GM19372 (cell line): ENCODE measurements at regions not wholly inside any gene's neighbourhood (a gene's known extent, or its start where the extent isn't known, plus 50 kb on each side); places are given as distances from the start of the nearest gene placed in this dataset.

Experiments
- ATAC-seq: cut with Tn5 transposase; IDR thresholded peaks from one replicate; pipeline ENCODE4 v1.9.1; 2021; ENCODE audit warnings: mild to moderate bottlenecking, low read depth, moderate library complexity; ENCODE audit not compliant: unreplicated experiment

GRCh38 chr9:75824816-75825568 lies 65.5 kb upstream of the PCSK5 start:
- no peak for ATAC-seq

GRCh38 chr9:75826314-75826713 lies 64.2 kb upstream of the PCSK5 start:
- ATAC-seq: no peak

GRCh38 chr9:75830303-75830702 lies 60.2 kb upstream of the PCSK5 start:
- no peak for ATAC-seq

- ATAC-seq: no peak
These were observed 56.7 kb upstream of the PCSK5 start for GRCh38 chr9:75833778-75834177.

- ATAC-seq: no peak
These were observed 55.6 kb upstream of the PCSK5 start for GRCh38 chr9:75834878-75835277.
